ENCODE measurements at regions not wholly inside any gene's neighbourhood (a gene's known extent, or its start where the extent isn't known, plus 50 kb on each side); places are given as distances from the start of the nearest gene placed in this dataset.

DNA sequence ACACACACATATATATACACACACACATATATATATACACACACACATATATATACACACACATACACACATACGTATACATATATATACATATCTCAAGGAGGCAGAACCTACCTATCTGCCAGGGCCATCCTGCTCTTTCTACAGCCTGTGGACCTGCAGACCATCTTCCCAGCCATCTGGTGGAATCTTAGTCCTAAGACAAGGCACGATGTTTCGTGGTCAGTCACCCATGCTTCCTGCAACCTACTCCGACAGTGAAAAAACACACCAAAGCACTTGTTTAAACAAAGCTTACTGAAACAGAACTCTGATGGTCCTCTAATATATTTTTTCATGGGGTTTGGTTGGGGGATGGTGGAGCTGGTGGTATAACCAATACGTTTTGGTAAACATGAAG is 164.2 kb upstream of the ZNF521 start:
- no peak for TF ChIP-seq CTCF (IDR thresholded peaks at IDR 0.05; ENCODE audit: poor library complexity)
- TF ChIP-seq EZH2 (IDR thresholded peaks at IDR 0.05; ENCODE audit: borderline replicate concordance): no peak
- no peak for TF ChIP-seq EZH2phosphoT487 (IDR thresholded peaks at IDR 0.05; ENCODE audit: low read depth, severe bottlenecking, unreplicated experiment)
